Kidney capillary endothelial cell (primary cell): ENCODE measurements at regions not wholly inside any gene's neighbourhood (a gene's known extent, or its start where the extent isn't known, plus 50 kb on each side); places are given as distances from the start of the nearest gene placed in this dataset.
"Not testable (repeated sequence)": the region's sequence is repeated elsewhere in the genome, so short reads cannot be mapped to it uniquely, and the experiment has no call there.

ENCODE experiments used
- DNase-seq: peaks from one replicate; pipeline ENCODE4 v3.0.0-alpha.2; 2018; ENCODE audit warnings: low spot score

DNA sequence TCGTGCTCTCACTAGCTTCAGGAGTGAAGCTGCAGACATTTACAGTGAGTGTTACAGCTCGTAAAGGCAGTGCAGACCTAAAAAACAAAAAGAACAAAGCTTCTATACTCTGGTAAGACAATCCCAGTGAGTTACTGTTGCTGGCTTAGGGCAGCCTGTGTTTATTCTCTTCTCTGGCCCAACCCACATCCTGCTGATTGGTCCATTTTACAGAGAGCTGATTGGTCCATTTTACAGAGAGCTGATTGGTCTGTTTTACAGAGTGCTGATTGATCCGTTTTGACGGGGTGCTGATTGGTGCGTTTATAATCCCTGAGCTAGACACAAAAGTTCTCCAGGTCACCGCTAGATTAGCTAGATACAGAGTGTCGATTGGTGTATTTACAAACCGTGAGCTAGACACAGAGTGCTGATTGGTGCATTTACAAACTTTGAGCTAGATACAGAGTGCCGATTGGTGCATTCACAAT is 158.0 kb downstream of the KLRB1 start:
- not testable (repeated sequence) for DNase-seq

DNA sequence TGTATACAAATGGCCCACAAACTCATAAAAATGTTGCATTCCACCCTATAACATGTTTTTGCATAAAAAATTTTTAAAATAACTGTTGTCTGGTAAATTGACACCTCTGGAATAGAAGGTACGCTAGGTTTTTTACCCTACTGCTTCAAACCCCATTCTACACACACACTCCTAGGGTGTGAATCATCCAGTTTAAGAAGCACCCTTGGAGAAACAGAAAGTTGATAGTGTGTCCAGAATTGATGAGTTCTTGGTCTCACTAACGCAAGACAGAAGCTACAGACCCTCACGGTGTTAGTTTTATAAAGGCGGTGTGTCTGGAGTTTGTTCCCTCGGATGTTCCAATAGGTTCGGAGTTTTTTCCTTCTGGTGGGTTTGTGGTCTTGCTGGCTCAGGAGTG is 158.5 kb downstream of the KLRB1 start:
- DNase-seq, result no peak

DNA sequence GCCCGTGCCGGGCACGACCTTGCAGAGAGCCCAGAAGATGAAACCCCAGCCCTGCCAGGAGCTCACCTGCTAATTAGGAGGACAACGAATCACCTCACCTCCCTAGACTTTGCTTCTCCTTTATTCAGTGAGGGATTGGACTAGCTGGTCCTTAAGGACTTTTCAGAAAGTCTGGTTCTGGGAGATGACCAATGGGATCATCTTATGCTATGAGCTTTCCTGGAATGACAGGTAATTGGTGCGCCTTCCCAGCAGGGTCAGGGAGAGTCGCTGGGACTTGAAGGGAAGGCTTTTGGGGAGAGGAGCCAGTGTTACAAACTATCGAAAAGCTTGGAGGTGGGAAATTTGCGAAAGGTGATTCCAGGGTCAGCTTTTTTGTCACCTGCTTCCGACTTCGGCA is 159.1 kb downstream of the KLRB1 start:
- DNase-seq, result not testable (repeated sequence)

DNA sequence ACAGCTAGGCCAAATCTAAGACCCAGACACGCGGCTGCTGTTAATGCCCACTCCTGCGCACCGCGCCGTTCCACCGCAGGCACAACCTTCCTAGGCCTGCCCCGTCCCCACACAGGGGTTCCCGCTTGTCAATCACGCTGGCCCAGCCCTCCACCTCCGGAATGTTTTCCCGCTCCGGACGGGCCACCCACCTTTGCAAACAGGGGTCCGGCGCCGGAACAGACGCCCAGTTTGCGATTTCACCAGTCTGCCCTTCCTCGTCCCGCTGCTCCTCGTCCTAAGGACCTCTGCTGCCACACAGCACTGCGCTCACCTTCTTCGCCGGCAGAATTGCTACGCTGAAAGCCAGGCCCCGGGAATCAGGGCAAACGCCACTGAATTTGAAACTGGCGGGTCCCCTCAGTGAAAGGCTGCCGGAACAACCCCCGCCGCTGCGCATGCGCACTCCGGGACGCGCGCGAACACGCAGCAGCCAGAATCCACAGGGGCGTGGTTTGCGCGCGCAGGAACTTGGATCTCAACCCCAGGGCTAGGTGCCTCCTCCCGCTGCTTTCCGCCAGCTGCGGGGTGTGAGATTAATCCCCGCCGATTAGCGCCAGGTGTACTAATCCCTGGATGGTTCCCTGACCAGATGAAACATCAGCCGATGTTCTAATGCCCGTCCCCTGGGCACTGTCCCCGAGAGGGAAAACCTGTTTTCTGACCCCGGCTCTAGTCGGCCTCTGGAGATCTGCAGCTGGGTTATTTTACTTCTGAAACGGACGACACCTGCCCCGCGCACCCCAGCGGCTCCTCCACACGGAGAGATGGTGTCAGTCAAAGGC is 159.7 kb downstream of the KLRB1 start:
- DNase-seq, result peak; percentile 47

DNA sequence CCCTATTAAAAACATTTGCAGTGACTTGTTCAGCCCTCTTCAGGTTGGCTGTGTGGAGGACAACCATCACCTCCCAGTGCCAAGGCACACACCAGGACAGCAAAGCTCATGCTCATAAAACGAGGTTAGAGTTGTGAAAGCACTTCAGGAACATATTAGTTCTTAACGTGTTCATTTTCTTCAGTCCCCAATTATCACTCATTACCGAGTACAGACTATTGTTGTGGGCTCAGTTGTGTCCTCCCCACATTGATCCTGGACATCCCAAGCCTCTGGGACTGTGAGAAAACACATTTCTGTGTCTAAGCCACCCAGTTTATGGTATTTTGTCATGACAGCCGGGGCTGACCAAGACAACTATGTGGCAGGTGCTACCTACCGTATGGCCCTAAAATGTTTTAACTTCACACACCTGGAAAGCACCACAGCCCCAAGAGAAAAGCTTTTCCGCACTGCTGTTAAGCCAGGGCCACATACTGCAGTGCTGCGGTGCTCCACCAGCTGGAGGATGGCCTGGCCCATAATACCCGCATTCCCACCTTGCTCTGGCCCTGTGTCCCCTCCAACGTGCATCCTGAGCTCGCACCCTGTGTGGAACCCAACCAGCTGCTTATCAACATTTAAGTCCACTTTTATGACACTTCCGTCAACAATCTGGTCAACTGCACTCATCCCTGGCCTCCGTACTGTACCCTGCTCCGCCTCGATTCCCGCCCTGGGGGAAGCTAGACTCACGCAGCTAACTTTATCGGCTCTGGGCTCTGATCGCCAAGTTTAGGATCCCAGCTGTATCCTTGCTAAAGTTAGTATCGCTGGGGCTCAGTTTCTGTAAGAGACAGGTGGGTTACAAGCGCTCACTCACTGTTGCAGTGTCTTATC is 160.6 kb downstream of the KLRB1 start:
- not testable (repeated sequence) for DNase-seq

DNA sequence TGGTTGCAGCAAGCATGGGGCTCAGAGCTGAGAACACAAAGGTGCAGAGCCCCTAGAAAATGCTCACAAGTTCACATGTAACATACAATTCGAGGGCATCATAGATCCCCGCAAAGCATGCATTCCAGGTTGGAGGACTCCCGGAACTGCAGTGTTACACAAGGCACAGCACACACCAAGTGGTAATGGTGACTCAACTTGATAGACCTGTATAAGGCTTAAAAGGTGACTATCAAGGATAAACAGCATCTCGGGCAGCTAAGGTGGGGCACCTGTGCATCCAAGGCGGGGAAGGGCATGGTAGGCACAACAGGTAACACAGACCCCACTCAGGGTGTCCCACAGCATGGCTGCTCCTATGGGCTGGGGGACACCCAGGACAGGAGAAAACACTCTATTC is 167.3 kb downstream of the KLRB1 start:
- DNase-seq, result not testable (repeated sequence)

DNA sequence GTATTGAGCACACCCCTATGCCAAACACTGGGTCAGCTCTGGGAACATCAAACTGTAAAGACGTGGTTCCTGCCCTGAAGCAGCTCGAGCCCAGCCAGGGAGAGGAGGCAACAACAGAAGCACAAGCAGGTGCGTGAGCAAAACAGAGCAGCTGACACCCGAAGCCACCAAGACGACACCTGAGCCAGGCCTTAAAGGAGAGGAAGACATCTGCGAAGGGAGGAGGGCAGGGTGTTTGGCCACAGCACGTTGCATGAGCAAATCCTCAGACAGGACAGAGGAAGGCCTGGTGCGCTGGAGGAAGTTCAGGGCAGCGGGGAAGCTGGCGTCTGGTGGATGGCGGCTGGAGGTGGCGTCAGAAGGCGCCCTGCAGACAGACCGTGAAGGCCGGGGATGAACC is 172.0 kb downstream of the KLRB1 start:
- not testable (repeated sequence) for DNase-seq

DNA sequence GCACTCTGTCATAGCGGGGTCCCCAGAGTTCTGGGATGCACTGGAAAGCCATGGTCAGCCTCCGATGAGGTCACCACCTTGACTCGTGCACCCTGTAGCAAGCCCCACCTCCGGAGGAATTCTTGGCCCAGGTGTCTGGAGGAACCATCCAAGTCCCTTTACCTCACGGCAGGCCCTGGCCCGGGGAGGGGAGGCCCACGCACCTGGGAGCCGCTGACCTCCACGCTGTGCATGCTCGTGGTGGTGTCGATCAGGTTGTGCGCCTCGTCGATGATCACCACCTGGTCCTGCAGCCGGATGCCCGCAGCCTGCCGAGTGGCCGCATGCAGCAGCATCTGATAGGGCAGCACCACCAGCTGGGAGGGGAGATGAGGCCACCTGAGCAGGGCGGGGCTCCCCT is 177.3 kb downstream of the KLRB1 start:
- DNase-seq, result not testable (repeated sequence)

DNA sequence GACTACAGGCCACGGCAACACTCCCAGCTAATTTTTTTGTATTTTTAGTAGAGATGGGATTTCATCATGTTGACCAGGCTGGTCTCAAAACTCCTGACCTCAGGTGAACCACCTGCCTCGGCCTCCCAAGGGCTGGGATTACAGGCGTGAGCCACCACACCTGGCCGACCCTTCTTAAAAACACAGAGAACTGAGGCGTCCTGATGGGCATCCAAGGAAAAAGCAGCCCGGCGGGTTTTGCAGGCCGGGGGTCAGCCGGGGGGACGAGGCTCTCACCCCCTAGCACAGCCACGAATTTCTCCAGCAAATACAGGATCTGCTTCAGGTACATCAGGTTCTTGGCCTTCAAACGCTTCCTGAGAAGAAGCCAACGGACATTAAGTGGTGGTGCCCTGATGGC is 178.9 kb downstream of the KLRB1 start:
- not testable (repeated sequence) for DNase-seq

DNA sequence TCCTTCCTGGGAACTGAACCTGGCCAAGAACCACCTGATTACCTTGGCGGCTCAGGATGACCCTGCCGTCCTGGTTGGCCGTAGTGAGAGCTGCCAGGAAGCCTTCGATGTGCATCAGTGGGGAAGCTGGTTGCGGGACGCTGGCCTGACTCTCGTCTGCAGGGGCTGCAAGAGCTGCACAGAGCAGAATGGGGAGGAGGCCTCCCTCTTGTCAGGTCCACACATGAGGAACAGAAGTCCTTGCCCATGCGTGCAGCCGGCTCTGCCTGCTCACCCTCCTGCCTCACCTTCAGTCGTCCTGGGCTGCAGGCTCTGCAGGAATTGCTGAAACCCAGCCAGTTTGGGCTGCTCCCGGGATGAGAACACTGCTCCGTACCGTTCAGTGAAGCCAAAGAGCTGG is 182.3 kb downstream of the KLRB1 start:
- DNase-seq, result not testable (repeated sequence)

DNA sequence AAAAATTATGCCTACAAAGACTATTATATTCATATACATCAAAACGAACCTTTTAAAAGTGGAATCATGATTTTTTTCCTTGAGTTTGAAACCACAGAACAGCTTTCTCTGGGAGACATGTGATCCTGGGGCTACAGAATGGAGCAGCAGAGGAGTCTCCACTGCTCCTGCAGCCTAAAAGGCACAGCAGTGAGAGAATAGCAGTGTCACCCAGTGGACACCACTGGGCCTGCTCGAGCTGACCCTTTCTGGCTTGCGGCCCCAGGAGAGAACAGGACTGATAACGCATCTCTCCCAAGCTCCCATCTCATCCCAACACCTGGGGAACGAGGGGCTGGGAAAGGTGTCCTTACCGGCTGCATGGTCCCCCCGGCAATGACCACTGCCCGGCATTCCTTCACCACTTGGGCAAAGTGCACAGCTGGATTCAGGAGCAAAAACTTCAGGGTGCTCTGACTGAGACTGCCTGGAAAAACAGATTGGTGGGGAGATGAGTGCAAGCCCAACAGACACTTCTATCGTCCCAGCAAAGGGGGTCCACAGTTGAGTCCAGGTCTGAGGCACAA is 183.5 kb downstream of the KLRB1 start:
- DNase-seq, result not testable (repeated sequence)

DNA sequence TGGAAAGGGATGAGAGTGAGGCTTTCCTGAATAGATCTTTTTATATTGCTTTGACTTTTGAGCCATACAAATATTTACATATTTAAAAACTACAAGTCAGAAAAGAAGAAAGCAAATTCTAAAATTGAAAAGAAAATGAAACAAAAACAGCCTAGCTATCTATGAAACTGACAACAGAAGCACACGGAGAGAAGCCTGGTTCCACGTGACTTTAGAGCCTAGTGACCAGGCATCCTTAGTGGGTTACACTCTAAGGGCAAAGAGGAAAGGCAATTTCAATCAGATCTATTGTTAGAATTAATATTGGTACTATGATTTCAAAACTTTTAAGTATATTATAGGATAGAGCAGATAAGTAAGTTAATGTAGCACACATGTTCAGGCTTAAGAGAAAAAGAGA is 185.0 kb downstream of the KLRB1 start:
- not testable (repeated sequence) for DNase-seq

DNA sequence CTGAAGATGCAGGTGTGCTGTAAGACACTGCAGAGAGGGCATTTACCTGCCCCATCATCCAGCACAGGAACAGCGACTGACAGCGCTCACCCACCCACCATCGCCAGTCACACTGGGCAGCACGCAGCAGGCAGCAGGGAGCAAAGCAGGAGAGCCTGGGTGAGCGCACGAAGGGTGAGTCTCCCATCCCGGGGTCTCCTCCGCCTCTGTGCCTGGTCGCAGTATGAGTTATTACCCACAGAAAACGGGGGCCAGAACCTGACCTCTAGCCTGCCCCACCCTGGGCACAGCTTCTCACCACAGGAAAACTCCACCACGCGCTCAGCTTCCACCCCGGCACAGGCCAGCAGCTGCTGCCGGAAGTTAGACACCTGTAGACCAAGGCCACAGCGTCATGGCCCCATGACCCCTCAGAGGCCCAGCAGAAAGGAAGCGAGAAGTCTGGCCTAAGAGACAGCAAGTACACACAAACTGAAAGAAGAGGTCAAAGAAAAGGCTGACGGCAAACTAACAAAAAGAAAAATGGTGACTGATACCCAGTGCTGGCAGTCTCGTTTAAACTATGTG is 186.1 kb downstream of the KLRB1 start:
- not testable (repeated sequence) for DNase-seq

DNA sequence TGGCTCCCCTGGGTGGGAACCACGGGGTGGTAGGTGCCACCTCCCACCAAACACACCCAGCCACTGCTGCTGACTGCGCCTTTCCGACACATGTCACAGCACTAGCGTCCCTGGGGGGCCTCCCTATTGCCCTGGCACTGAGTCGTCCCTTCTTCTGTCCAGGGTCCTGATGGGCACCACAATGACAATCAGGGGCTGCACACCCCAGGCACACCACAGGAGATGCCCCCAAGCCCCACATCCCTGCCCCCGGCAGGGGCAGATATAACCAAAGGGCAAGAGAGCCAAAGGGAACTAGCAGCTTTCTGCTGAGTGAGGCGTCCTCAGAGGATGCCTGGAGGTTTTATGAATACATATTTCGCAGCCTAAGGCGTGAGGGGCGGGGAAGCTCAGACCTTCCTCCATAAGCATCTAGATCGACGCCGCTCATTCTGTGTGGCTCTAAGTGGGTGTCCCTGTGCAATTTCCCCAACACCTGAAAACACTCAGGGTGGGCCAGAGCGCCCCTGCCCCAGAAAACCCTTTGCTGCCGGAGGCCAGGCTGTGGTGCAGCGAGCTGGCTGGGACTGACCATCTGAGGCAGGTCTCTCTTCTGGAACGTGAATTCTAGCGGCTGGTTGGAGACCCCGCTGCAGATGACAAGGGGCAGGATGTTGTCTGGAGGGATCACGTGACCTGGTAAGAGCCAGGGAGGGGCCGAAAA is 186.7 kb downstream of the KLRB1 start:
- not testable (repeated sequence) for DNase-seq

DNA sequence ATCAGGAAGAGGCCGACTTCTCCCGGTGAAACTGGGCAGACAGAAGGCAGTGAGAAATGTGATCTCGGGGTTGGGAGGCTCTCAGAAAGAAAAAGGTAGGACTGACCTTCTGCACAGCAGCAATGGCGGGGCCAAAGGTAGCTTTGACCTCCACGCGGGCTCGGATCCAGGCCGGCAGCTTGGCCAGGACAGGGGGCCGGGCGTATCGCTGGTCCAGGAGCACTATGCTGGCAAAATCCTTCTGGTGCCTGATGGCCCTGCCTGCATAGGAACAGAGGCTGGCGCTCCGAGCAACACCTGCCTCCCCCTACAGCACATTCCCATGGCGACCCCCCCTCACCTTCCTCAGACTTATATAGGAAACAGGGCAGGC is 189.1 kb downstream of the KLRB1 start:
- DNase-seq, result not testable (repeated sequence)

DNA sequence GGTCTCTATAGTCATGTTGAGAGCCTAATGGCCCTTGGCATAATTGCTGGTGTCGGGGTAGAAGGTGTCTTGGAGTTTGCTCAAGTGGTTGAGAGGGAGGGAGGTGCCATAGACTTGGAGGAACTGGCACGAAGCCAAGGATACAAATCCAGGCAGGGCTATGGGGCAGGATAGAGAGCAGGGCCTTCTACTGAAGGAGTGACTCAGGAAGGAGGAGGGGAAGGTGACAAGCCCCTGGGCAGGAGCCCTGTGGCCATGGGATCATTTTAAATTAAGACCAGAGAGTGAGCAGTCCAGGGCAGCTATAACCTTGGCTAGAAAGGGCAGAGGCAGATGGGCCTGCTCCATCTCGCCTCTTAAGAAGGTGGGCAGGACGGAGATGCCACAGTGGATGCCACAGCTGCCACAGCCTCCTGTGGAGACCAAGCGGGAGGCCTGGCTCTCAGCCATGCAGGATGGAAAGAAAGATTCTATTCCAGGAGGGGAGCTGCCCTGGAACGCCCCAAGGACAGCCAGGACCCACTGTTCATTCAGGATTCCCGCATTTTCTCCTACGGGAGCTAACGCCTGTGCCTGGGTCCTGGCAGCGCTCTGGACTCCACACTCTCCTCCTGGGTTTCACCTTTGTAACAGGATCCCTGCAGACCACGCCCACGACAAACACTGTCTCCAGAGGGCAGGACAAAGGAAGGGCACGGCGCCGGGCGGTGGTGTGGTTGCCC is 189.6 kb downstream of the KLRB1 start:
- not testable (repeated sequence) for DNase-seq

DNA sequence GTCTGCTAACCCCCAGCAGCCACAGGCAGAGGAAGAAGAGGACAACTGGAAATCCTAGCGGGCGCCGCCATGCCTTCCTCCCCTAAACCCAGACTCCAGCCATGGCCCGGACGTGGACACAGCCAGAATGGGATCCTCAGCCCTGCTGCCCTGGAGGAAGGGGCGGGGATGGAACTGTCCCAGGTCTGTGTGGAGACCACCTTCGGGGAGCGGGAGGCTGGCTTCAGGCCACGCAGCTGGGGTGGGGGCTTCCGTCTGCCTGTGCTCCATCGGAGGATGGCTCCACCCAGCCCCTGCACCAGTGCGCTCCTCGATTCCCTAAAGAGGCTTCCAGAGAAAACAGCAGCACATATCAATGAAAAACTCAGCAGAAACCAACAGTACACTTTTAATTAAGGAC is 190.4 kb downstream of the KLRB1 start:
- not testable (repeated sequence) for DNase-seq

DNA sequence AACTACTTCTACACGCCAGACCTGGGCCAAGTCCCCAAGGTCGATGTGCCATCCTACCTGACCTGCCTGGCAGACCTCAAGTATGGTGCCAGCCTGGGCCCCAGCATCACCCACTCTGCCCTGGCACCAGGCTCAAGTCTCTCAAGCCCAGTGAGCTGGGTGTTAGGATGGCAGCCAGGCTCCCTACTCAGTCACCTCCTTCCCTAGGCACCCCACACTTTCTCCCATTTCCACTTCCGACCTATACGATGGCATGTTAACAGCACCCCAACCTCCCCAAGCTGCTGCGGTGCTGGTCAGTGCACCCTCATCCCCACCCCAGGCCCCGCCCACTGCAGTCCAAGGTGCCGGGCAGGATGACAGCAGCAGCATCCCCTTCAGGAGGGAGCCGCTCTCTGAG is 191.4 kb downstream of the KLRB1 start:
- DNase-seq, result not testable (repeated sequence)

DNA sequence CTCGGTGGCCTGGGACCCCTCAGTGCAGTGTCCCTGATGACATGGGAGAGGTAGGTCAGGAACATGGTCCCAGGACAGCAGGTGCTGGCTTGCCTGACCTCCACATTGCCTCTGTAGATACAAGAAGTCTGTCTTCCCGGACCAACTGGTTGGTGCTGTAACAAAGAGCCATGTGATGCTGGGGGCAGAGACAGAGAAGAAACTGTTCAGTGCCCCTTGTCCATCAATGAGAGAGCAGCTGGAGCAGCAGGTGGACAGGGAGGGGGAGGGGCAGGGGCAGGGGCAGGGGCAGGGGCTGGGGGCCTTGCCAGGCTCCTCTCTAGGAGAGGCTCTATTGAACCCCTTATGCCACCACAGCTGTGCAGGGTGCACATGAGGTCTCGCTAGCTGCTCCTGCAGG is 191.8 kb downstream of the KLRB1 start:
- not testable (repeated sequence) for DNase-seq

DNA sequence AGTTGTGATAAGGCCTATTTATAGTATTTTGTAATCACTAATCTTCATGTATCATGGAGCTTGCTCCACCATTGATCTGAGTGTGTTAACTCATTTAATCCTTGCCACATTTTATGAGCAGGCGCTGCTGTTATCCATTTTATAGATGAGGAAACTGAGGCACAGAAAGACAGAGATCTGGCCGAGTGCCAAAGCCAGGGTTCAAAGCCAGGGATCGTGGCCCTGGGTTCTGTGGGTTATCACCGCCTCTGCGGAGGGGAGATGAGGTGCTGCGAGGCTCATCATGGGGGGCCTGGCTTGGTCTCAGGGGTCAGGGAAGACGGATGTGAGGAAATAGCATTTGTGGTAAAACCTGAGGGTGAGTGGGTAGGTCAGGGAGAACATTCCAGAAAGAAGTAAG is 193.9 kb downstream of the KLRB1 start:
- not testable (repeated sequence) for DNase-seq

DNA sequence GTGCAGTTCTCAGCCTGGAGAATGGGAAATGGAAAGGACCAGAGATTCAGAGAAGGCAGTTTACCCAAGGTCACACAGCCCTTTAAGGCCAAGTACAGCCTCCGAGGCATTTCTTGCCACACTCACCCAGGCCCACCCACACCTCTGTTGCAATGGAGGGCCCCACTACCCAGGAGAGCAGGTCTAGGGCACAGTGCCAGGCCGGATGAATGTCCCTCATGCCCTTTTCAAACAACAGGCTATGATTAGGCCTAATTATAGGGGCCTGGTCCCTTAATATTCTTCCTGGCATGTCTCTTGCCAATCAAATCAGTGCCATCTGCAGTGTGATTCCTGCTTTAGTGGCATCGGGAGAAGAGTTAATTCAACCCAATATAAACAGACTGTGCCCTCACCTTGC is 195.3 kb downstream of the KLRB1 start:
- not testable (repeated sequence) for DNase-seq
